ENCODE measurements at regions not wholly inside any gene's neighbourhood (a gene's known extent, or its start where the extent isn't known, plus 50 kb on each side); places are given as distances from the start of the nearest gene placed in this dataset.

- no peak for TF ChIP-seq POLR2A (IDR thresholded peaks at IDR 0.05; ENCODE audit: low read depth)
- TF ChIP-seq CTCF (IDR thresholded peaks at IDR 0.05): no peak
- TF ChIP-seq EP300 (IDR thresholded peaks at IDR 0.05): no peak
Observed at GRCh38 chr6:51257938-51258337, 439.3 kb downstream of the TFAP2B start.
